ENCODE measurements at regions not wholly inside any gene's neighbourhood (a gene's known extent, or its start where the extent isn't known, plus 50 kb on each side); places are given as distances from the start of the nearest gene placed in this dataset.

GRCh38 chr7:41256186-41256945 lies 446.5 kb downstream of the INHBA start:
- TF ChIP-seq TAF1 (IDR thresholded peaks at IDR 0.05; ENCODE audit: low read depth) (no peak), EGR1 (IDR thresholded peaks at IDR 0.05) (no peak), CEBPB (IDR thresholded peaks at IDR 0.05) (no peak), USF1 (IDR thresholded peaks at IDR 0.05) (no peak), EP300 (IDR thresholded peaks at IDR 0.05; ENCODE audit: borderline replicate concordance) (no peak), NFIC (IDR thresholded peaks at IDR 0.05) (no peak), TCF12 (IDR thresholded peaks at IDR 0.05; ENCODE audit: low read depth) (no peak), ZBTB7A (IDR thresholded peaks at IDR 0.05; ENCODE audit: low read depth) (no peak)

GRCh38 chr7:41255716-41256115 lies 447.2 kb downstream of the INHBA start:
- TF ChIP-seq ZBTB7A (IDR thresholded peaks at IDR 0.05; ENCODE audit: low read depth) = no peak
- TF ChIP-seq TCF12 (IDR thresholded peaks at IDR 0.05; ENCODE audit: low read depth) = no peak
- TF ChIP-seq FOXM1 (IDR thresholded peaks at IDR 0.05; ENCODE audit: borderline replicate concordance, low read depth) = no peak
- no peak for TF ChIP-seq USF1 (IDR thresholded peaks at IDR 0.05)

GRCh38 chr7:41255113-41255512 lies 447.8 kb downstream of the INHBA start:
- no peak for TF ChIP-seq EP300 (IDR thresholded peaks at IDR 0.05; ENCODE audit: borderline replicate concordance)
- no peak for TF ChIP-seq MAX (IDR thresholded peaks at IDR 0.05)
- TF ChIP-seq YY1 (IDR thresholded peaks at IDR 0.05; ENCODE audit: low read depth) = no peak
- no peak for TF ChIP-seq CEBPB (IDR thresholded peaks at IDR 0.05)
- TF ChIP-seq USF1 (IDR thresholded peaks at IDR 0.05) = no peak
- no peak for TF ChIP-seq ZBTB7A (IDR thresholded peaks at IDR 0.05; ENCODE audit: low read depth)
- no peak for TF ChIP-seq CREB1 (IDR thresholded peaks at IDR 0.05; ENCODE audit: low read depth)
- TF ChIP-seq TAF1 (IDR thresholded peaks at IDR 0.05; ENCODE audit: low read depth) = no peak
- no peak for TF ChIP-seq NFIC (IDR thresholded peaks at IDR 0.05)
- no peak for TF ChIP-seq TCF12 (IDR thresholded peaks at IDR 0.05; ENCODE audit: low read depth)
- no peak for TF ChIP-seq REST (IDR thresholded peaks at IDR 0.05; ENCODE audit: low read depth)
- no peak for TF ChIP-seq RAD21 (IDR thresholded peaks at IDR 0.05; ENCODE audit: low read depth)
- TF ChIP-seq FOXM1 (IDR thresholded peaks at IDR 0.05; ENCODE audit: borderline replicate concordance, low read depth) = no peak
- TF ChIP-seq TEAD4 (IDR thresholded peaks at IDR 0.05) = no peak
- TF ChIP-seq EGR1 (IDR thresholded peaks at IDR 0.05) = no peak

GRCh38 chr7:41252957-41253356 lies 449.9 kb downstream of the INHBA start:
- TF ChIP-seq EGR1 (IDR thresholded peaks at IDR 0.05) (no peak), TEAD4 (IDR thresholded peaks at IDR 0.05) (no peak), MAX (IDR thresholded peaks at IDR 0.05) (no peak), NFIC (IDR thresholded peaks at IDR 0.05) (no peak), TAF1 (IDR thresholded peaks at IDR 0.05; ENCODE audit: low read depth) (no peak), FOXM1 (IDR thresholded peaks at IDR 0.05; ENCODE audit: borderline replicate concordance, low read depth) (no peak), ZBTB7A (IDR thresholded peaks at IDR 0.05; ENCODE audit: low read depth) (no peak), CEBPB (IDR thresholded peaks at IDR 0.05) (no peak)

GRCh38 chr7:41252551-41252950 lies 450.3 kb downstream of the INHBA start:
- no peak for TF ChIP-seq NFIC (IDR thresholded peaks at IDR 0.05)
- no peak for TF ChIP-seq ZBTB7A (IDR thresholded peaks at IDR 0.05; ENCODE audit: low read depth)
- no peak for TF ChIP-seq YY1 (IDR thresholded peaks at IDR 0.05; ENCODE audit: low read depth)
- TF ChIP-seq EGR1 (IDR thresholded peaks at IDR 0.05) = no peak
- TF ChIP-seq MAX (IDR thresholded peaks at IDR 0.05) = no peak
- no peak for TF ChIP-seq REST (IDR thresholded peaks at IDR 0.05; ENCODE audit: low read depth)
- TF ChIP-seq USF1 (IDR thresholded peaks at IDR 0.05) = no peak
- no peak for TF ChIP-seq TAF1 (IDR thresholded peaks at IDR 0.05; ENCODE audit: low read depth)
- no peak for TF ChIP-seq CEBPB (IDR thresholded peaks at IDR 0.05)
- no peak for TF ChIP-seq TCF12 (IDR thresholded peaks at IDR 0.05; ENCODE audit: low read depth)
- no peak for TF ChIP-seq EP300 (IDR thresholded peaks at IDR 0.05; ENCODE audit: borderline replicate concordance)
- no peak for TF ChIP-seq RAD21 (IDR thresholded peaks at IDR 0.05; ENCODE audit: low read depth)
- TF ChIP-seq CREB1 (IDR thresholded peaks at IDR 0.05; ENCODE audit: low read depth) = no peak
- no peak for TF ChIP-seq TEAD4 (IDR thresholded peaks at IDR 0.05)

All from Ishikawa (cell line).